ENCODE measurements at regions not wholly inside any gene's neighbourhood (a gene's known extent, or its start where the extent isn't known, plus 50 kb on each side); places are given as distances from the start of the nearest gene placed in this dataset.
"Not testable (repeated sequence)": the region's sequence is repeated elsewhere in the genome, so short reads cannot be mapped to it uniquely, and the experiment has no call there.

GRCh38 chr16:29201296-29202024 is 205.1 kb downstream of the NPIPB11 start:
- not testable (repeated sequence) for TF ChIP-seq POLR2A, POLR2AphosphoS5 (IDR thresholded peaks at IDR 0.05; ENCODE audit: low read depth, low read length)

Data from GM12891 (cell line).